Smooth muscle cell (in vitro differentiated cells): ENCODE measurements at regions not wholly inside any gene's neighbourhood (a gene's known extent, or its start where the extent isn't known, plus 50 kb on each side); places are given as distances from the start of the nearest gene placed in this dataset.

ENCODE experiments used
- DNase-seq: peaks from one replicate; lab custom pipeline; 2025; ENCODE audit not compliant: unreplicated experiment; lab: John Stamatoyannopoulos, UW
- H2AFZ ChIP-seq: fragments of 200-600 bp; sonication (generic); 2 replicates; pipeline ENCODE4 v1.6.0; 2016; ENCODE audit warnings: antibody characterized with exemption, low read depth, mild to moderate bottlenecking
- H3F3A ChIP-seq: fragments of 200-600 bp; sonication (generic); 2 replicates; pipeline ENCODE4 v1.6.0; 2017; ENCODE audit warnings: antibody characterized with exemption, low read depth
- H3K27ac ChIP-seq: fragments of 200-600 bp; sonication (generic); 2 replicates; pipeline ENCODE4 v1.5.1; 2016; ENCODE audit warnings: low read depth, mild to moderate bottlenecking
- H3K27me3 ChIP-seq: fragments of 200-600 bp; sonication (generic); 2 replicates; pipeline ENCODE4 v1.6.1; 2016; ENCODE audit warnings: low read depth, mild to moderate bottlenecking
- H3K36me3 ChIP-seq: fragments of 200-600 bp; sonication (generic); 2 replicates; pipeline ENCODE4 v1.5.1; 2016; ENCODE audit warnings: low read depth
- H3K4me1 ChIP-seq: fragments of 200-600 bp; sonication (generic); 2 replicates; pipeline ENCODE4 v1.5.1; 2016; ENCODE audit warnings: low read depth
- H3K4me2 ChIP-seq: fragments of 200-600 bp; sonication (generic); 2 replicates; pipeline ENCODE4 v1.6.0; 2016; ENCODE audit warnings: mild to moderate bottlenecking
- H3K4me3 ChIP-seq: fragments of 200-600 bp; sonication (generic); 2 replicates; pipeline ENCODE4 v1.5.1; 2016; ENCODE audit warnings: mild to moderate bottlenecking
- H3K79me2 ChIP-seq: fragments of 200-600 bp; sonication (generic); 2 replicates; pipeline ENCODE4 v1.6.0; 2016; ENCODE audit warnings: low read depth, mild to moderate bottlenecking
- H3K9ac ChIP-seq: fragments of 200-600 bp; sonication (generic); 2 replicates; pipeline ENCODE4 v1.6.0; 2016; ENCODE audit warnings: low read depth
- H3K9me3 ChIP-seq: fragments of 200-600 bp; sonication (generic); replicated peaks from 2 replicates; pipeline ENCODE4 v1.5.1; 2016; ENCODE audit warnings: low read depth
- H4K20me1 ChIP-seq: fragments of 200-600 bp; sonication (generic); 2 replicates; pipeline ENCODE4 v1.6.0; 2016; ENCODE audit warnings: low read depth
- CTCF ChIP-seq: fragments of 200-600 bp; sonication (generic); IDR thresholded peaks from 2 replicates; pipeline ENCODE4 v1.5.1; 2017; ENCODE audit warnings: borderline replicate concordance, mild to moderate bottlenecking, antibody characterized with exemption; ENCODE audit not compliant: insufficient read depth, poor library complexity, severe bottlenecking
- whole genome bisulfite sequencing: methylation state at CpG from one replicate; pipeline ENCODE4 v1.1.7; 2016; ENCODE audit warnings: low lambda C conversion rate; 5-methylcytosine and 5-hydroxymethylcytosine counted together

- H3K4me3 ChIP-seq, result no peak overlapping the region
- no peaks in the 10 kb centered on the region for H3K79me2 ChIP-seq
- H3K36me3 ChIP-seq, result no peaks in the 10 kb centered on the region
- no peak for DNase-seq
- 94% methylated on average over 3 of the region's 3 CpGs for WGBS
- no peaks in the 10 kb centered on the region for H3K27me3 ChIP-seq
- H3K9ac ChIP-seq, result no peak overlapping the region
- no peaks in the 10 kb centered on the region for H3F3A ChIP-seq
- no peak overlapping the region for H2AFZ ChIP-seq
- no peaks in the 10 kb centered on the region for H3K4me1 ChIP-seq
- no peak for TF ChIP-seq CTCF
- H3K4me2 ChIP-seq, result no peak overlapping the region
- H3K9me3 ChIP-seq, result no peaks in the 10 kb centered on the region
- H3K27ac ChIP-seq, result no peak overlapping the region
- H4K20me1 ChIP-seq, result no peaks in the 10 kb centered on the region
These were observed 1110.2 kb downstream of the TAF11L14 start for GRCh38 chr5:18744441-18744840.

- Histone ChIP-seq H3K4me2 (no peak overlapping the region), H3K27me3 (no peaks in the 10 kb centered on the region), H3K27ac (no peak overlapping the region), H3K9me3 (no peaks in the 10 kb centered on the region), H3K4me1 (no peaks in the 10 kb centered on the region), H2AFZ (no peak overlapping the region), H3K9ac (no peak overlapping the region), H3K4me3 (no peak overlapping the region), H3K36me3 (no peaks in the 10 kb centered on the region), H3K79me2 (no peaks in the 10 kb centered on the region), H3F3A (no peaks in the 10 kb centered on the region), H4K20me1 (no peaks in the 10 kb centered on the region)
- no peak for TF ChIP-seq CTCF
- no peak for DNase-seq
- WGBS, result 96% methylated on average over 13 of the region's 13 CpGs
These were observed 1111.1 kb downstream of the TAF11L14 start for GRCh38 chr5:18745042-18745987.

- Histone ChIP-seq H3K27ac (no peak overlapping the region), H4K20me1 (no peaks in the 10 kb centered on the region), H3K79me2 (no peaks in the 10 kb centered on the region), H3K9me3 (no peaks in the 10 kb centered on the region), H3K4me3 (no peak overlapping the region), H2AFZ (no peak overlapping the region), H3K27me3 (no peaks in the 10 kb centered on the region), H3K9ac (no peak overlapping the region), H3K4me2 (no peak overlapping the region), H3K4me1 (no peaks in the 10 kb centered on the region), H3F3A (no peaks in the 10 kb centered on the region), H3K36me3 (no peaks in the 10 kb centered on the region)
- no peak for TF ChIP-seq CTCF
- 94% methylated on average over 9 of the region's 9 CpGs for WGBS
- DNase-seq, result no peak
These were observed 1111.8 kb downstream of the TAF11L14 start for GRCh38 chr5:18745988-18746615.
